ENCODE measurements at regions not wholly inside any gene's neighbourhood (a gene's known extent, or its start where the extent isn't known, plus 50 kb on each side); places are given as distances from the start of the nearest gene placed in this dataset.

- TF ChIP-seq, protein P1, sequence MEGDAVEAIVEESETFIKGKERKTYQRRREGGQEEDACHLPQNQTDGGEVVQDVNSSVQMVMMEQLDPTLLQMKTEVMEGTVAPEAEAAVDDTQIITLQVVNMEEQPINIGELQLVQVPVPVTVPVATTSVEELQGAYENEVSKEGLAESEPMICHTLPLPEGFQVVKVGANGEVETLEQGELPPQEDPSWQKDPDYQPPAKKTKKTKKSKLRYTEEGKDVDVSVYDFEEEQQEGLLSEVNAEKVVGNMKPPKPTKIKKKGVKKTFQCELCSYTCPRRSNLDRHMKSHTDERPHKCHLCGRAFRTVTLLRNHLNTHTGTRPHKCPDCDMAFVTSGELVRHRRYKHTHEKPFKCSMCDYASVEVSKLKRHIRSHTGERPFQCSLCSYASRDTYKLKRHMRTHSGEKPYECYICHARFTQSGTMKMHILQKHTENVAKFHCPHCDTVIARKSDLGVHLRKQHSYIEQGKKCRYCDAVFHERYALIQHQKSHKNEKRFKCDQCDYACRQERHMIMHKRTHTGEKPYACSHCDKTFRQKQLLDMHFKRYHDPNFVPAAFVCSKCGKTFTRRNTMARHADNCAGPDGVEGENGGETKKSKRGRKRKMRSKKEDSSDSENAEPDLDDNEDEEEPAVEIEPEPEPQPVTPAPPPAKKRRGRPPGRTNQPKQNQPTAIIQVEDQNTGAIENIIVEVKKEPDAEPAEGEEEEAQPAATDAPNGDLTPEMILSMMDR (IDR thresholded peaks at IDR 0.05), result no peak
- TF ChIP-seq POLR2A (IDR thresholded peaks at IDR 0.05), result no peak
Observed at GRCh38 chr18:28504066-28504465, 327.1 kb upstream of the CDH2 start.

Measured in heart left ventricle (tissue), 13 donors.